GM18517 (cell line): ENCODE measurements at regions not wholly inside any gene's neighbourhood (a gene's known extent, or its start where the extent isn't known, plus 50 kb on each side); places are given as distances from the start of the nearest gene placed in this dataset.
A peak's percentile ranks its signal among the peaks of the same experiment; 100 is the strongest.
"Not testable (repeated sequence)": the region's sequence is repeated elsewhere in the genome, so short reads cannot be mapped to it uniquely, and the experiment has no call there.

Source experiments
- ATAC-seq: cut with Tn5 transposase; IDR thresholded peaks from one replicate; pipeline ENCODE4 v1.9.1; 2021; ENCODE audit warnings: mild to moderate bottlenecking, moderate library complexity; ENCODE audit not compliant: unreplicated experiment

GRCh38 chr11:92594251-92594650 is 369.6 kb downstream of the FAT3 start:
- ATAC-seq: no peak

GRCh38 chr11:92595052-92595451 is 370.4 kb downstream of the FAT3 start:
- no peak for ATAC-seq

DNA sequence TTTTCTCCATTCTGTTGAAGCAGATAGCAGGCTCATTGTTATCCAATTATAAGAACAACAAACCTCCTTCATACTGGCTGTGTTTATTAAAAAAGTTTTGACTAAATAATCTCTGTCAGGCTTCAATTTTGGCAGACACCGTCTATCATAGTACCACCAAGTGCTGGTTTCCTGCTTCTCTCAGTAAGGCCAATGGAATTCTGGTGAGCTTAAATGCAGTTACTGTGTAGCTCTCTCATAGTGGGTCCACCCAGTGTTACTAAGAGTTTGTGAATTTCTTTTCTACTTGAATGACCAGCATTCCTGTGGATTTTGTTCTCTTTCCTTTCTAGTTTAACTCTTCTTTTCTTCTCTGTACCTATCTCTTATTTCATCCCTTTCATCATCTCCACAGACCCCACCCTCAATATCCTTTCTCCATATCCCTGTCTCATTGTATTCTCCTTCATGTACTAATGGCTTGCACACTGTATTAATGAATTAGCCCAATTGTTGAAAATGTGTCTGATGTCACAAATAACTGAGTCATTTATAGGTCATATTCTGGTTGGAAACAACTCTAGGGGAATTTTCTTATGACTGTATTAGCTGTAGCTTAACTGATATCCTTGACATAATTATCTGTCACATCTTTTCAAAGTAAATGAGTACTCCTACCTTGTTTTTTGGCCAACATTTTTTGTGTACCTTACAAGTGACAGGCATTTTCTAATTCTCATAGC is 372.1 kb downstream of the FAT3 start:
- ATAC-seq: no peak

DNA sequence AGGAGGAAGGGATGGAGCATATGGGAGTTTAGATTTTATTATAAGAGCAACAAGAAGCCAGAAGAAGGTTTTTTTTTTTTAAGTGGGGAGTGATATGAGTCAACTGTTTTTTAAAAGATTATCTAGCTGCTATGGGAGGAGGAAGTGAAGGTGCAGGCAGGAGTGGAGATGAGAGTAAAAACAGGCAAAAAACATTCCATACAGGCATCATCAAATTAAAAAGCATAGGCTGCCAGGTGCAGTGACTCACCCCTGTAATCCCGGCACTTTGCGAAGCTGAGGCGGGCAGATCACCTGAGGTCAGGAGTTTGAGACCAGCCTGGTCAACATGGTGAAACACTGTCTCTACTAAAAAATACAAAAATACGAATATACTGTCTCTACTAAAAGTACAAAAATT is 368.4 kb upstream of the MTNR1B start:
- ATAC-seq: no peak

DNA sequence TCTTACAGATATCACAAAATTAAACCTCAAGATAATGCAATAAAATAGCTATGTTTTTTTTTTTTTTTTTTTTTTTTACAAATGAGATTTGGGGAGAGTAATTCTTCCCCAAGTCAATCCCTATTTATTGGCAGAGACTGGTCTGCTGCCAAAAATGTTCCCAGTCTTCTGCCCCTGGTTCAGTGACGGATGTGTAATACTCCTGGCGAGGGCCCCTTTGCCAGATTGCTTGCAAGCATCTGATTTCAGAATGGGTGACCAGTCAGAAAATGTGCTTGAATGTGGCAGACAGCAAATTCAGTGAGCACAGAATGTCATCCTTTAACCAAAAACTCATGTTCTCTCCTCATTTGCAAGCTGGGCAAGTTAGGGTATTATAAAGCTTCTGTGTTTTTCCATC is 363.8 kb upstream of the MTNR1B start:
- ATAC-seq: no peak

DNA sequence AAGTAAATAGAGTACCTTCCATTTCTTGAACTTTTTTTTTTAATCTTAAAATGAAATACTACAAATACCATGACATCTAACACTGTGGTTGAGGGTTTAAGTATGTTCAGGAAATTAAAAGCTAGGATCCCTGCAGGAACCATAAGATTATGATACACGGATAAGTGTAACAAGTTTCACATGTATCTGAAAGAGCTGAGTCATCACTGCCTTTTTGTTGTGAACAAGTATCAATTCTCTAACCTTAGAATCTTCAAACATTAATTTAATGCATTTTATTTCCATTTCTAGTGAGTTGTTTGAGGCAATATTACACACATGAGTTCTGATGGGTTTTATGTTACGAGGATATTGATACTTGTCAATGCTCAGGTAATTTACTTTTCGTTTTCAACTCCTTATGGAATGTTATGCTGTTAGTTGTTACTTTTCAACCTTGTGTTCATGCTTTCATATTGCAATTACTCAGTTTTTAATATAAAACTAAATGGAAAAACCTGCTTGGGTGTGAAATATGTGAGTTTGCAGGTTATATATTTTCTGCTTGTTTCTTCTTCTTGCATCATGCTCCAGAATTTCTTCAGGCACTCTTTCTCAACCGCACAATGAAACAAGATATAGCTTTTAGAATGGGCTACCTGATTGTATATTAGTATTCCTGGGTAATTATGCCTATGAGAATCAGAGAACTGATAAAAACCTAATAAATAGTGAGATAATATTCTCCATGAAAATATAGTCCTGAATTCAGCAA is 361.3 kb upstream of the MTNR1B start:
- no peak for ATAC-seq

DNA sequence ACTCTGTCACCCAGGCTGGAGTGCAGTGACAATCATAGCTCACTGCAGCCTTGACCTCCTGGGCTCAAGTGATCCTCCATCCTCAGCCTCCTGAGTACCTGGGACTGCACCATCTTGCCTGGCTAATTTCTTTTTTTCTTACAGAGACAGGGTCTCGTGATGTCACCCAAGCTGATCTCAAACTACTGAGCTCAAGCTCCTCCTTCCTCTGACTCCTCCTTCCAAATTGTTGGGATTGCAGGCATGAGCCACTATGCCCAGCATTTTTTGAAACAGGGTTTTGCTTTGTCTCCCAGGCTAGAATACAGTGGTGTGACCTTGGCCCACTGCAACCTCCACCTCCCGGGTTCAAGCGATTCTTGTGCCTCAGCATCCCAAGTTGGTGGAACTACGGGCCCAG is 358.3 kb upstream of the MTNR1B start:
- no peak for ATAC-seq

DNA sequence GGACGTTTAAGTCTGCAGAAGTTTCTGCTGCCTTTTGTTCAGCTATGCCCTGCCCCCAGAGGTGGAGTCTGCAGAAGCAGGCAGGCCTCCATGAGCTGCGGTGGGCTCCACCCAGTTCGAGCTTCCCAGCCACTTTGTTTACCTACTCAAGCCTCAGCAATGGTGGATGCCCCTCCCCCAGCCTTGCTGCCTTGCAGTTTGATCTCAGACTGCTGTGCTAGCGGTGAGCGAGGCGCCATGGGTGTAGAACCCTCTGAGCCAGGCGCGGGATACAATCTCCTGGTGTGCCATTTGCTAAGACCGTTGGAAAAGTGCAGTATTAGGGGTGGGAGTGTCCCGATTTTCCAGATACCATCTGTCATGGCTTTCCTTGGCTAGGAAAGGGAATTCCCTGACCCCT is 351.4 kb upstream of the MTNR1B start:
- not testable (repeated sequence) for ATAC-seq

DNA sequence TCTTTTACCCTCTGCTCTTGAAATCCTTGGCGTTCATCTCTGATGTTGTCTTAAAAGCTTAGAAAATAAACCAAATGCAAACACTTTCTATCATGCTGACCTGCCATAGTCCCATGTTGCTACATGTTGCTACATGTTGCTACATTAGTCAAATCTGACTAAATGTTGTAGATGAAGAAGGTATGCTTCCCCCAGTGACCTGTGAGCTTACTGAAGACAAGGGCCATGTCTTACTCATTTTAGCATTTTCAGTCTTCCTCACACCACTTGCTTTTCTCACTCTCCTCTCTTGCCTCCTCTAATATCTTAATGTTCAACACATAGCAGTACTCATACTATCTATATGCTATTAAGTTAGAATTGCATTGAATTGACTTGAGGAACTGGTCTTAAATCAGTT is 346.4 kb upstream of the MTNR1B start:
- ATAC-seq: no peak

- no peak for ATAC-seq
These were observed 343.6 kb upstream of the MTNR1B start for GRCh38 chr11:92625894-92626293.

GRCh38 chr11:92626624-92627023 is 342.8 kb upstream of the MTNR1B start:
- no peak for ATAC-seq

- no peak for ATAC-seq
These were observed 341.7 kb upstream of the MTNR1B start for GRCh38 chr11:92627615-92628256.

DNA sequence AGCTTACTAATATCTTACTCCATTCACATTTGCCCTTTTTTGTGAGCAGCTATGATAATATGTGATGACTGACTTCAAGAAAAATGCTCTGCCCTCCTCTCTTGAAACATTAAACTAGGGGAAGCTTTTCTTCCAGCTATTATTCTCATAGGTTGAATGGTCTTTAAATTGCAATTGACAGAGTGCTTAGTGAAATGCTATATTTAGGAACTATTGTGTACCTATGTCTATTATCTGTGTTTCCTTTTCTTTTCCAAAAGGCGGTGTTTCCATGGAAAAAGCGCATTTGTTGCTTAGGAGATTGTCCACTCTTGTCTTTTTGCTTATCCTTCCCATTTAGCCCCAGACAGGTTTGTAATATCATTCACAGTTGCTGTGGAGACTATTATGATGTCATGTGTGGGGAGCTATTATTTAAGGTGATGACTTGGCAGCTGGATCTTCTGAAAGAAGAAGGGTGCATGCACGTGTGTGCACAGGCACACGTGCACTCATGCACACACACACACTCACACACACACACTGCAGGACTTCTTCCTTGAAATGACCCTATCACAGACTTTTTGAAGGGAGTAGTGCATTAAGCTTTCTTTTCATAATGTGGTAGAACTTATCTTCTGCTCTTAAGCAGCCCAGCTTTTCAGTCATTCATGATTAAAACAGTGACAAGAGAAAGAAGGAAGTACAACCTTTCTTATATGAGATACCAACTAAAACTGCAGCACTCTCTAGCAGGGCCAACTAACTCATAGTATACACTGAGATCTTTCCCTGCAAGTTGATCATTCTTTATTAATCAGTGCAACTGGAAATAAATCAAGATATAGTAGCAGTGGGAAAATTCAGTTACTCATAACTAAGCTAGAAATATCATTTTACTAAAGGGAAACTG is 340.8 kb upstream of the MTNR1B start:
- no peak for ATAC-seq

DNA sequence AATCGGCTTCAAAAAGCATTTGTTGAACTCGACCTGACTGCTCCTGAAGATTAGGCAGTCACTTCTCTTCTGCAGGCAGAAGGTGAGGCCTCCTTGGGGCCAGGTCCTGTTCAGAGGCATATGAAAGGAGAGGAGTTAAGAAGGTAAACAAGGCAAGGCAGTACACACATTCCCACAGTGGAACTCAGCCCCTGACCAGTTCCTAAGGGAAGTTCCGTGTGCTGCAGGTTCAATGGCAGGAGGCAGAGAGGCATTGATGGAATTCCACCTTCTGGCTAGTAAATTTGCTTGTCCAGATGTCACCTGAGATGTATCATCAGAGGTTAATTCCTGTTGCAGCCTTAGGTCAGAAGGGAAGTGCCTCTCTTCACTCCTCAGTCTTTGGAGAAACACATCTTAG is 337.0 kb upstream of the MTNR1B start:
- ATAC-seq: no peak

- no peak for ATAC-seq
These were observed 335.6 kb upstream of the MTNR1B start for GRCh38 chr11:92633820-92634219.

GRCh38 chr11:92636543-92637188 is 332.8 kb upstream of the MTNR1B start:
- no peak for ATAC-seq

DNA sequence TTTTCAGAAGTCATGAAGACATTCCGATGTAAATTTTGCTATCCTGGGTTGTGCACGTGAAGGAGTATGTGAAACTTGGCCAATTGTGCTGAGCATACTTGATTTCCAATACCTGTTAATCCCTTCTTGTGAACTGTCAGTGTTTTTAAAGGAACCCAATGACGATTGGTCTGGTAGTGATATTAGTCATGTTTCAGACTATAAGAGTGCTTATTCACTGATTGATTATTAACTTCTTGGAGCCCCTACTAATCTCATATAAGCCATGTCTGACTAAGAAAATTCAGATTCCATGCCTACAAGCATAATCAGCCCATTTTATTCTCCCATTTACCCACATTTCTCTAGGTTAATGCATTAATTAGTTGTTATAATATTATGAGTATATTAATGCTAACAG is 330.8 kb upstream of the MTNR1B start:
- peak; percentile 48 for ATAC-seq

- ATAC-seq: no peak
These were observed 327.1 kb upstream of the MTNR1B start for GRCh38 chr11:92642177-92642931.

- no peak for ATAC-seq
These were observed 325.6 kb upstream of the MTNR1B start for GRCh38 chr11:92643827-92644226.
